Gastroesophageal sphincter (tissue), 3 donors: ENCODE measurements at regions not wholly inside any gene's neighbourhood (a gene's known extent, or its start where the extent isn't known, plus 50 kb on each side); places are given as distances from the start of the nearest gene placed in this dataset.

Experiments used
- CTCF ChIP-seq, 4 experiments: fragments of 200-600 bp in 2 of 4; fragments of 450-650 bp in 2 of 4; sonication (generic) in 1 of 4; IDR thresholded peaks; one replicate each; pipeline ENCODE4 v1.5.1; 2017 to 2019; ENCODE audit warnings: antibody characterized with exemption in 4 of 4, mild to moderate bottlenecking in 2 of 4, moderate library complexity in 2 of 4
- EP300 ChIP-seq: sonication (generic); formaldehyde crosslinking; IDR thresholded peaks from one replicate; pipeline ENCODE4 v1.6.1; 2017; ENCODE audit warnings: antibody characterized with exemption, mild to moderate bottlenecking
- POLR2A ChIP-seq, 2 donors: fragments of 450-650 bp; IDR thresholded peaks; one replicate each; pipeline ENCODE4 v1.6.1; 2017; ENCODE audit warnings: antibody characterized with exemption in 2 of 2, mild to moderate bottlenecking in 2 of 2, moderate library complexity in 1 of 2
- POLR2AphosphoS5 ChIP-seq: sonication (generic); formaldehyde crosslinking; IDR thresholded peaks from one replicate; pipeline ENCODE4 v1.6.1; 2017; ENCODE audit warnings: antibody characterized with exemption

GRCh38 chr12:131402781-131403396 is 308.0 kb upstream of the SFSWAP start:
- no peak for TF ChIP-seq CTCF (IDR thresholded peaks at IDR 0.05)
- TF ChIP-seq POLR2AphosphoS5, result no peak
- no peak for TF ChIP-seq POLR2A (IDR thresholded peaks at IDR 0.05)
- TF ChIP-seq EP300, result no peak
